Esophagus mucosa (tissue), 1 donor: ENCODE measurements at regions not wholly inside any gene's neighbourhood (a gene's known extent, or its start where the extent isn't known, plus 50 kb on each side); places are given as distances from the start of the nearest gene placed in this dataset.
"Not testable (repeated sequence)": the region's sequence is repeated elsewhere in the genome, so short reads cannot be mapped to it uniquely, and the experiment has no call there.

Experiments used
- ATAC-seq: fragments of 200-7000 bp; cut with Tn5 transposase; one replicate; pipeline ENCODE4 v1.9.1; 2020
- donor health status: DM: yes; HTN: yes; CAD: no.

- no peak for ATAC-seq
Observed at GRCh38 chr1:30562559-30562958, 160.8 kb downstream of the MATN1 start.

GRCh38 chr1:30551603-30552002 is 171.8 kb downstream of the MATN1 start:
- no peak for ATAC-seq

- no peak for ATAC-seq
Observed at GRCh38 chr1:30550365-30551220, 172.8 kb downstream of the MATN1 start.

GRCh38 chr1:30549872-30550271 is 173.5 kb downstream of the MATN1 start:
- ATAC-seq = not testable (repeated sequence)

GRCh38 chr1:30548294-30548693 is 175.1 kb downstream of the MATN1 start:
- ATAC-seq = no peak

- not testable (repeated sequence) for ATAC-seq
Observed at GRCh38 chr1:30547326-30547725, 176.1 kb downstream of the MATN1 start.

GRCh38 chr1:30545365-30545764 is 178.0 kb downstream of the MATN1 start:
- ATAC-seq = no peak

GRCh38 chr1:30541721-30542485 is 181.5 kb downstream of the MATN1 start:
- no peak for ATAC-seq

- no peak for ATAC-seq
Observed at GRCh38 chr1:30540611-30541192, 182.7 kb downstream of the MATN1 start.

- ATAC-seq = no peak
Observed at GRCh38 chr1:30539884-30540283, 183.5 kb downstream of the MATN1 start.

GRCh38 chr1:30538993-30539867 is 184.2 kb downstream of the MATN1 start:
- ATAC-seq = no peak

GRCh38 chr1:30538226-30538992 is 185.0 kb downstream of the MATN1 start:
- no peak for ATAC-seq

GRCh38 chr1:30537279-30537678 is 186.1 kb downstream of the MATN1 start:
- ATAC-seq = no peak

- ATAC-seq = no peak
Observed at GRCh38 chr1:30536530-30536929, 186.9 kb downstream of the MATN1 start.

- no peak for ATAC-seq
Observed at GRCh38 chr1:30535595-30536325, 187.6 kb downstream of the MATN1 start.

GRCh38 chr1:30534551-30534940 is 188.8 kb downstream of the MATN1 start:
- ATAC-seq = no peak

GRCh38 chr1:30533796-30534550 is 189.4 kb downstream of the MATN1 start:
- ATAC-seq = no peak

- ATAC-seq = no peak
Observed at GRCh38 chr1:30533141-30533540, 190.2 kb downstream of the MATN1 start.

GRCh38 chr1:30532621-30533020 is 190.8 kb downstream of the MATN1 start:
- no peak for ATAC-seq

GRCh38 chr1:30527511-30528140 is 195.8 kb downstream of the MATN1 start:
- no peak for ATAC-seq
